GM12872 (cell line): ENCODE measurements at regions not wholly inside any gene's neighbourhood (a gene's known extent, or its start where the extent isn't known, plus 50 kb on each side); places are given as distances from the start of the nearest gene placed in this dataset.

Source experiments
- CTCF ChIP-seq: IDR thresholded peaks from 3 replicates; pipeline ENCODE4 v1.5.1; 2011; ENCODE audit warnings: low read depth, mild to moderate bottlenecking, low read length, moderate library complexity; ENCODE audit not compliant: insufficient read depth

DNA sequence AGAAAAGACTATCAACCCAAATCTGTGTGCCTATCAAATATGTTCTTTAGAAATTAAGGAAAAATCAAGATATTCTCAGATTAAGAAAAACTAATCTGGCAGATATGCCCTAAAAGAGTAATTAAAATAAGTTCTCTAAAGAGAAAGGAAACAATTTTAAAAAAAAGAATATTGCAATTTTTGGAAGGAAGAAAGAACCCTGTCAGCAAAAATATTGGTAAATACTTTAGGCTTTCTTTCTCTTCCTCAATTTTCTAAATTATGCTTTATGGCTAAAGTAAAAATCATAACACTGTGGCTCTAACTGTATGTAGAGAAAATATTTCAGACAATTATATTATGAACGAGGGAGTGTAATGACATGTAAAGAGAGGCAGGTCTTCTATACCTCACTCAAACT is 691.3 kb upstream of the PTBP2 start:
- TF ChIP-seq CTCF = no peak

DNA sequence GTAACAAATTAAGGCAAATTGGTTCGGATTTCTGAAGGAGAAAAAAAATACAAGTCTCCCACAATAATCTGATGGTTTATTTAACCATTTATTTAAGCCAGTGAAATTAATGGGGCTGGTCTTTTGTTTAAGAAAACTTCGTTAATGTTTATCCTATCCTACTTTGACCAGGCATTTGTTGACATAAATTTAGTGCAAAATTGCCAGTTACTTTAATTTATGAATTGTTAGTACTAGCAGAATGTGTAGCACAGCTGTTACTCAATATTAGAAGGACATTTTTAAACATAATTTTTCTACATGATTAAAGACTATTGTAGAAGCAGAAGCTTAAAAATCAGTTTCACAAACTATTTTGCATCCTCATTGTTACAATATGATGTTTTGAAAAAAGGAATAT is 687.6 kb upstream of the PTBP2 start:
- no peak for TF ChIP-seq CTCF

DNA sequence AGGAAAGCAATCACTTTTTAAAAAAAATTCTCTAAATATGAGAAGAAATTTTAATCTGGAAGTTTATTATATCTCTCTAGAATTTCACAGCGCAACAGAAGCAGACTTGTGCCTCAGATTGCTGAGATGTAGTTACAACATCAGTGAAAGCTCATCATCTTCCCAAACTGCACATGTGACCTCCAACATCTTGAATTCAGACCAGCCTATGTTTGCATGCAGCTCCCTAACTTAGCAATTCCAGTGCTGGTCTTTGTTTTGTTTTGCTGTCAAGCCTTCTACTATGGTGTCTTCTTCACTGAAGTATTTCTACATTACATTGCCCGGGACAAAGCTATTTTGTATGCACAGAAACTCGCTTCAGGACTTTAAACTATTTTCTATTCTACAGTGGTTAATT is 684.8 kb upstream of the PTBP2 start:
- no peak for TF ChIP-seq CTCF

DNA sequence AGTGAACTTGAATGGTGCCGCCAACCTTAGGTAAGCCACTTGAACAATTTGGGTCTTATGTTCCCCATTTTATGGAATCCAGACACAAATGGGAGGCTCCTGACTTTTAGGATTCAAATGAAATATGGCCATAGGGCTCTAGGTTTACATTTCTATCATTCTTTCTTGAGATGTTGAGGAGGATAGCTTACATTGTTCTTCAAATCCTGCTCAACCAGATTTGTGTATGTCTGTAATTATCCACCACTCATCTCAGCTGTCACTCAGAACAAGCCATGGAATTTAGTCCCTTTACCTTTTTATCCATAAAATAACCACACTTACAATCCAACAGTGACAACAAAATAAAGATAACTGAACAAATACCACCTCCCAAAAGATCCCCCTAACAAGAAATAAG is 682.9 kb upstream of the PTBP2 start:
- TF ChIP-seq CTCF = no peak

- TF ChIP-seq CTCF = no peak
Measured at GRCh38 chr1:96039910-96040309, 681.7 kb upstream of the PTBP2 start.

- TF ChIP-seq CTCF = no peak
Measured at GRCh38 chr1:96041470-96041869, 680.1 kb upstream of the PTBP2 start.

DNA sequence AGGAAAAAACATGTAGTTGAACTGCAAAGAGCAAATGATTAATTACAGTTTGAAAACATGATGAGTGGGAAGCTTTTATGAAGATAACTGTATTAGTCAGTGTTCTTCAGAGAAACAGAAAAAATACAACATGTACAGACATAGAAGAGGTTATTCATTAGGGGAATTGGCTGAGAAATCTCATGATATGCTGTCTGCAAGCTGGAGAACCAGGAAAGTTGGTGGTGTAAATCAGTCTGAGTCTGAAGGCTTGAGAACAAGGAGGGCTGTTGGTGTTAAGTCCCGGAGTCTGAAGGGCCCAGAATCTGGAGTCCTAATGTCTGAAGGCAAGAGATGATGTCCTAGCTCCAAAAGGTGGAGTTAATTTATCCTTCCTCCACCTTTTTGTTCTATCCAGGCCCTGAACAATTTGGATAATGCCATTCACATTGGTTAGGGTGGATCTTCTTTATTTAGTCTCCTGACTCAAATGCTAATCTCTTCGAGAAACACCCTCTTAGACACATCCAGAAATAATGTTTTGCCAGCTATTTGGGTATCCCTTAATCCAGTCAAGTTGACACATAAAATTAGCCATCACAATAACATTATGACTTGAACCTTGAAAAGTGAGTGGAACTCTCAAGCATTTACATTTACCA is 672.9 kb upstream of the PTBP2 start:
- TF ChIP-seq CTCF = no peak

- no peak for TF ChIP-seq CTCF
Measured at GRCh38 chr1:96049759-96050409, 671.7 kb upstream of the PTBP2 start.
